ENCODE measurements at regions not wholly inside any gene's neighbourhood (a gene's known extent, or its start where the extent isn't known, plus 50 kb on each side); places are given as distances from the start of the nearest gene placed in this dataset.
A peak's percentile ranks its signal among the peaks of the same experiment; 100 is the strongest.

DNA sequence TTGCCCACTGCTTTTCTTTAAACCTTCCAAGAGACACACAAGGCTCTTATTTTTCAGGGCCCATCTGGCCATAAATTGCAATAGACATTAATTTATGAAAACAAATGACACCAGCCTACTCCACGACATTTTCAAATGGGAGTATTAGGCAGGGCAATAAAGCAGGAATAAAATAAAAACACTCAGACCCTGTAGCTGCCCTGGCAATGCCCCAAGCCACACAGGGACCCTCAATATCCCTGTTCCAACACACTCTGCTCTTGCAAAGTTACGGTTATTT, 550.8 kb upstream of the TNP1 start:
- no peak for DNase-seq (ENCODE audit: low spot score)

DNA sequence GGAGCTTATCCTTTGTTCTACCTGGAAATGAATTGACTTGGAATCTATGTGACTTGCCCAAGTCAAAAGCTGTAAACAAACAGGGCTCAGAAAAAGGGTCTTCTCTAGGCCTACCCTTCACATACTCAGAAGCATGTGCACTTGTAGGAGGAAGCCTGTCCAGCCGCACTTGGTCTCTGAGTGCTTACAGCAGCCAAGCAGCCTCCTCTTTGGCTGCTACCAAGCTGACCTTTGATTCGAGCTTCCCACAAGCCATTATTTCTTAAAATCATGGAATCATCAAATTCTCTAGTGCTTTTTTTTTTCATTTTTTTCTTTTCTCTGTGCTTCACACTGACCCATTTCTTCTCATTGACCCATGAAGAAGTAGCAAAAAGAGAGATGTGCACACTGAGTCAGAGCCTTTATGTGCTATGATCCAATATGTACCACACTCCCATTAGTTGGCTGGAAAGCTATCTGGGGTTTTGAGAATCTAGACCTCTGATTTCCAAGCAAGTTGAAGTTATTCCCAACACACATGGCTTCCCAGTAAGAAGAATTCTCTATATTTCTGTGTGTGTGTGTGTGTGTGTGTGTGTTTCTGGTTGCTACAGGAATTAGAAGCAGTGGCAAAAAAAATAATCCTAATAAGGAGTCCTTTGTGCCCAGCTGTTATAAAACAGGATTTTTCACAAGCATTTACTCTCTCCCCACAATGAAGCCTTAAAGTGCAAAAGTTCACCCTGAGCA, 550.3 kb upstream of the TNP1 start:
- DNase-seq (ENCODE audit: low spot score): no peak

GRCh38 chr2:217407362-217407761, 547.5 kb upstream of the TNP1 start:
- no peak for DNase-seq (ENCODE audit: low spot score)

GRCh38 chr2:217404236-217404760, 544.4 kb upstream of the TNP1 start:
- DNase-seq (ENCODE audit: low spot score): no peak

DNA sequence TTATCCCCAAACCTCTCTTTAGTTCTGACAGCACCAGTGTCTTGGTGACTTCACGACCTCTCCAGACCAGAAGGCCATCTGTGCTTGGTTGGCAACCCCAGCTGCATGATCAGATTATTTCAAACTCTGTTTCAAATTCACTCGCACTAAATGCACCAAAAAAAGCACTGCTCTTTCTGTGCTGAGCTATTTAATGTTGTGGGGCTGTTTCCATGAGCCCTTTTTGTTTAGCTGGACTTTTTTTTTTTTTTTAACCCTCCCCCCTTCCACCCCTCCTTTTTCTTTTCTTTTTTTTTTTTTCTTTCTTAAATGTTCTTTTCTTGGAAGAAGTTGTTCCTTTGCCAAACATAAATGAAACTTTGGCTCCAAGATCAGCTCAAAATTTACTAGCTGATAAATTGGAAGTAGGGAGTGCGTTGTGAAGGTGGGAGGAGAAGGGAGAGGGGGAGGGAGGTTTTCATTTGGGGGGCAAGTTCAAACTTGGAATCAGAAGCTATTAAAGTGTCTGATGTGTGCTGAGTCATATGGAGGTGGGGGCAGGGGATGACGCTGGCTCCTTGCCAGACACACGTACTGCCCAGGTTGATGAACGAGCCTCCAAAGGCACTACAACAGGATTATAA, 543.0 kb upstream of the TNP1 start:
- DNase-seq (ENCODE audit: low spot score): peak; percentile 59

GRCh38 chr2:217402144-217402543, 542.3 kb upstream of the TNP1 start:
- no peak for DNase-seq (ENCODE audit: low spot score)

- no peak for DNase-seq (ENCODE audit: low spot score)
These were observed 539.4 kb upstream of the TNP1 start for GRCh38 chr2:217399291-217399690.

DNA sequence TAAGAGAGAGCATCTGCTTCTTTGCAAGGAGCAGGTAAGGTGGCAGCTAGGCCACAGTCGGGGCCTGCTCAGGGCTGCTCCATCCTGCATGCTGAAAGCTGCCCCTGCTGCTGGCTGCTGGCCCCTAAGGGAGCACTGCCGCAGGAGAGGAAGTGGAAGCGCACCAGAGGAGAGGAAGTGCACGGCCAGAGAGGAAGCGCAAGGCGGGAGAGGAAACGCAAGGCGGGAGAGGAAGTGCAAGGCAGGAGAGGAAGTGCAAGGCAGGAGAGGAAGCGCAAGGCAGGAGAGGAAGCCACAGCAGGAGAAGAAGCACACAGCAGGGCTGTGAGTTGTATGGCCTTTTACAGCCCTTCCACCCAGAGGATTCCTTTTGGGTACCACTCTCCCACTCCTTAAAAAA, 539.0 kb upstream of the TNP1 start:
- DNase-seq (ENCODE audit: low spot score): no peak

DNA sequence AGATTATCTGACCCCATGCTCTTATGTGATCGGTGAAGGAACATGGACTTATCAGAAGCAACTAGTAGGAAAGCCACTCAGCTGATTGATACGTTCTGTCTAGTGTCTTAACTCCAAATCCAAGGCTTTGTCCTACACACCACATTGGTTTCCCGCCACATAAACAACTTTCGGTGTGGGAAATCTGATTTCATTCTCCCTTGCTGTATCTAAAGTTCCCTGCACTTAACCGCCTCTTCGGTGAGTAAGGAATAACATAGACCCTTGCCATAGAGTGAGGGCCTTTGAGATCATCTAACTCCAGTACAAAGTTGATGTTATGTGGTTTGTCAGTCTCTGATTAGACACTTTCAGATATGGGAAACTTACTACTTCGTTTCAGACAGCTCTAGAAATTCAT, 538.2 kb upstream of the TNP1 start:
- DNase-seq (ENCODE audit: low spot score): no peak

- no peak for DNase-seq (ENCODE audit: low spot score)
These were observed 536.7 kb upstream of the TNP1 start for GRCh38 chr2:217396586-217396985.

- peak; percentile 78 for DNase-seq (ENCODE audit: low spot score)
These were observed 536.3 kb upstream of the TNP1 start for GRCh38 chr2:217396165-217396564.

- DNase-seq (ENCODE audit: low spot score): peak; percentile 19
These were observed 534.9 kb upstream of the TNP1 start for GRCh38 chr2:217394510-217395351.

DNA sequence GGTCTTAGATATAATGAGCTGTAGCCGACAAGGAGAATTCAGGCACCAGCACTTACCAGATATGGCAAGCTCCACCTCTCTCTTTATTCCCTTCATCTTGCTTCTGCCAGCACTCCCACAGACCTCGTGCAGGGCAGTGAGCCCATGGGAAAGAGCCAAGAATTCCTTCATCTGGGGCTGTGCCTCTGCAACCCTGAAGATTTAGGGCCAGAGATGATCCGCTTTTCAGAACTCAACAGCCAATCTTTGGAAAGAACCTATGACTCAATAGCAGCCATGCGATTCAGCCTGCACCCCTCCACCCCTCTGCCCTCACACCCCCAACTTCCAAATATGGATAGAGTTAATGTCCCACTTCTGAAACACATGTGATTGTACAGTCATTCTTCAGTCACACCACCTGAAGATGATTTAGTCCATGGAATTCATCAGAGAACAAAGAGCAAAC, 533.7 kb upstream of the TNP1 start:
- DNase-seq (ENCODE audit: low spot score): peak; percentile 78

GRCh38 chr2:217392930-217393584, 533.2 kb upstream of the TNP1 start:
- no peak for DNase-seq (ENCODE audit: low spot score)

DNA sequence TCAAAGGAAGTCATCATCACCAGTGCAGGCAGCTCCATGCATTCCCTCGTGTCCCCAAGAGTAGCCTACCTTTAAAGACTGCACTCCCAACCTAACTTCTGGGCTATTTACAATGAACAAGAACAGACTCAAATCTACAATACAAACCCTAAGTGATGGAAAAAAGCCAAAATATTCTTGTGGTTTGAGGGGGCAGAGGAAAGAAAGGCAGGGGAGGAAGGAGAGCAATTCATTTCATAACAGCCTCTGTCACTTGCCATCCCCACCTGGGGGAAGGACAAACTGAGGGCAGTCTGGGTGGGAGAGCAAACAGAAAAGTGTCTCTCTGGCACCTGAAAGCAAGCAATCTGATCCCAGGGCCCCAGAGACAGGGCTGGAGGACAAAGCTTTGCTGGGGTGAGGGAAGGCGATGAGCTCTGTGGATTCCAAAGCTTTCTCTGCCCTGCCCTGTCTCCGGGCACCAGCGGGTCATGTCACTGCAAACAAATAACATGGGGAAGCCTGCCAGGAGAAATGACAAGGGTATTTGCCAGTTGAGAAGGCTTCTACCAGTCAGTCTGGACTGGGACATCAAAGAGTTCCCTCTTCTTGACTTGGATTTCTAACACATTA, 528.0 kb upstream of the TNP1 start:
- DNase-seq (ENCODE audit: low spot score): peak; percentile 83

DNA sequence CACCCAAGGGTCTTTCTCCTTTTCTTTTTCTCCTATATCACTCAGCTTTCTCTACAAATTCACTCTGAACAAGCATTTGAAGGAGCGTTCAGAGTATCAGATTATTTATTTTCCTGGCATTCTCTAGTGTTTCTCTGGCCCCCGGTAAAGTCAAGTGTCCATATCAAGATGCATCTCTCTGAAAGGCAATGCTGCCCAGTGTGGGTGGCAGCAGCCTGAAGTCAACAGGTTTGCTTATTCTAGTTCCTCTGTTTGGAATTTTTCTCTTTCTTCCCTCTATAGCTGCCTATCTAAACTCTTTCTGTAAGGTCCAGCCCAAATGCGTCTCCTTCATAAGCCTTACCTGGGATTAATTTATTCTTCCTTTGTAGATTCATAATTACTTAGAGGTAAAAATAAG, 526.2 kb upstream of the TNP1 start:
- DNase-seq (ENCODE audit: low spot score): no peak

DNA sequence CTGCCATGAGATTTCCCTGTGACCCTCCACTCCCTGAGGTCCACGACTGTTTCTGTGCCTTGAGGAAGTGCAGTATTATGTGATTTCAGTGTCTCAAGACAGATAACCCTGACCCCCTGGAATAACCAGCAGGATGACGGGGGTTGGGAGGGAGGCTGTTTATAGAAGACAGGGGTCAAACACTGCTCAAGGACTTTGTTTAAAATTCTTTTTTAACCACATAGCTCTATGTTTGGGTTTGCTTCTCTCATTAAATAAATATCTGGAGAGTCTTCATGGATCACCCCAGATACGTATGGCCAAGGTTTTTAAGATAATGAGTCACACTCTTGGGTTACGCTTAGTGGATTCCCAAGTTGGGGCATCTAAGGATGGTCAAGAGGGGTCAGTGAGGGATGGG, 523.8 kb upstream of the TNP1 start:
- peak; percentile 74 for DNase-seq (ENCODE audit: low spot score)

DNA sequence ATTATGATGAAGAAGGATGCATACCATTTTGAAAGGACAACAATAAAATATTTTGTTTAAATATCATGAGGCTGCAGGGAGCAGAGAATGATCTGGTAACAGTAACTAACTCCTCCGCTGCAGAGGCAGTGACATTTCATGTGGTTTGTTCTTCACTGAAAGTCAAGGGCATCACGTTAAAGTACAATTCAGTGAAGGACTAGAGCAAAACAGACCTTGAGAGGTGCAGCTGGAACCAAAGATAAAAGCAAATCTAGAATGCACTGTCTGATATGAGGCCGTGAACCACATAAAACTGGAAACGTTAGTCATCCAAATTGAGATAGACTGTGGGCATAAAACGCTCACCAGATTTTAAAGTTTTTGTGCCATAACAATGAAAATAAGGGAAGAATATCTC, 522.9 kb upstream of the TNP1 start:
- no peak for DNase-seq (ENCODE audit: low spot score)

GRCh38 chr2:217379807-217380206, 519.9 kb upstream of the TNP1 start:
- no peak for DNase-seq (ENCODE audit: low spot score)

GRCh38 chr2:217372794-217373193, 512.9 kb upstream of the TNP1 start:
- DNase-seq (ENCODE audit: low spot score): no peak

GRCh38 chr2:217371781-217372213, 511.9 kb upstream of the TNP1 start:
- peak; percentile 16 for DNase-seq (ENCODE audit: low spot score)

DNA sequence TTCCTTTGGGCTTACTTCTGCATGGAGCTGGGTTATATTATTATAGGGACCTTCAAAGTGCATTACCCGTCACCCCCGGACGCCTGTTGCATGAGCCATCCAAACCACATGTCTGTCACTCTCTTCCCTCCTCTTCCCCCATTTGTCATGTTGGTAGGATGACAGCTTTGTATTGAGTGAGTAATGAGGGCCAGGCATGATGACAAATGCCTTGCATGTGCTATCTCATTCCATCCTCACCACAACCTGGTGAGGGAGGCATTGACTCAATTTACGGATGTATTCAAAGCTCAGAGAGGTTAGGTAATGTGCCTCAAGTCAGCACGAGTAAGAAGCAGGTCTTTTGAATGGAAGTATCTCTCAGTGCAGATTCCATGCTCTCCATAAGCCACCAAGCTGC, 510.5 kb upstream of the TNP1 start:
- DNase-seq (ENCODE audit: low spot score): peak; percentile 42
